GM12891 (cell line): ENCODE measurements at regions not wholly inside any gene's neighbourhood (a gene's known extent, or its start where the extent isn't known, plus 50 kb on each side); places are given as distances from the start of the nearest gene placed in this dataset.

Source experiments
- DNase-seq: peaks from one replicate; pipeline ENCODE4 v3.0.0; 2011; ENCODE audit warnings: low spot score; ENCODE audit not compliant: insufficient read length
- FAIRE-seq: peaks from 2 replicates; lab custom pipeline; 2011; peaks lifted over from hg19 to GRCh38; lab: Jason Lieb, UNC
- PAX5 ChIP-seq: IDR thresholded peaks from 2 replicates; pipeline ENCODE4 v1.6.1; 2011; ENCODE audit warnings: low read length, moderate library complexity, mild to moderate bottlenecking; ENCODE audit not compliant: insufficient read depth, severe bottlenecking
- POLR2A ChIP-seq: IDR thresholded peaks from 2 replicates; pipeline ENCODE4 v1.6.1; 2011; ENCODE audit warnings: low read depth, low read length, control low read depth
- POLR2AphosphoS5 ChIP-seq: IDR thresholded peaks from 2 replicates; pipeline ENCODE4 v1.6.1; 2011; ENCODE audit warnings: low read depth, low read length, control low read depth
- POU2F2 ChIP-seq: IDR thresholded peaks from 2 replicates; pipeline ENCODE4 v1.6.1; 2011; ENCODE audit warnings: low read depth, mild to moderate bottlenecking, control low read depth, low read length, moderate library complexity
- SPI1 ChIP-seq: IDR thresholded peaks from 2 replicates; pipeline ENCODE4 v1.6.1; 2011; ENCODE audit warnings: low read depth, low read length, control low read depth
- TAF1 ChIP-seq: IDR thresholded peaks from 2 replicates; pipeline ENCODE4 v1.6.1; 2011; ENCODE audit warnings: low read depth, low read length, control low read depth

DNA sequence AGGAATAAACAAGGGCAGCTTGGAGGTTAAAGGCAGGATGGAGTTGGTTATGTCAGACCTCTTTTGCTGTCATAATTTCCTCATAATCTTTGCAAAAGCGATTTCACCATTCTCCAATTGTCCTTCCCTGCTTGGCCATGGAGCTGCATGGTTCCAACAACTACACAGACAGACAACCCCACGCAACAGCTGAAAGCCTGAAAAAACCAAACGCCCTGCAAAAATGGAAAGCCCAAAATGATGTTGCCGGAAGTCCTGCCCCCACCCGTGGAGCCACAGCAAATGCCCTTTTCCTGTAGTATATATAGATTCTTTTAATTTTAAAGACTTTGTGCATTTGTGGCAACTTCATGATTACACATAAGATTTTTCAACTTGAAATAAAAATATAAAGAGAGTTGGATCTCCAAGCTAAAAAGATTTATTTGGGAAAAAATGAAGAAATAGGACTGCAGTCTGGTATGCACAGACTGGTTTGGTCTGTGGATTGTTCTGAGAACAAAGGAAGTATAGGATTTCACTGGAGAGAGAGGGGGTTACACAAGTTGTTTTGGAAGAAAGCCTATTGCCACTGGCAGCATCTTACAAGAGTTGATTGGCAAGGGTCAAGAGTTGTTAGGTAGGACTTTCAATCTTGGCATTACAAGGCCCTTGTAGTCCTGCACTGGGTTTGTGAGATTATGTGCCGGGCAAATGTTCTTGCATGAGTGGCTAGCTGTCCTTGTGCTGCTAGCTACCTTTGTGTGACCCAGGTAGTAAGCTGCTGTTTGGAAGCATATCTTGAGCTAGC is 190.0 kb downstream of the C6orf118 start:
- FAIRE-seq (no peak), DNase-seq (no peak)
- no peak for TF ChIP-seq POU2F2
- no peak for TF ChIP-seq TAF1
- no peak for TF ChIP-seq POLR2AphosphoS5
- TF ChIP-seq PAX5, result no peak
- TF ChIP-seq POLR2A, result no peak
- TF ChIP-seq SPI1, result no peak

DNA sequence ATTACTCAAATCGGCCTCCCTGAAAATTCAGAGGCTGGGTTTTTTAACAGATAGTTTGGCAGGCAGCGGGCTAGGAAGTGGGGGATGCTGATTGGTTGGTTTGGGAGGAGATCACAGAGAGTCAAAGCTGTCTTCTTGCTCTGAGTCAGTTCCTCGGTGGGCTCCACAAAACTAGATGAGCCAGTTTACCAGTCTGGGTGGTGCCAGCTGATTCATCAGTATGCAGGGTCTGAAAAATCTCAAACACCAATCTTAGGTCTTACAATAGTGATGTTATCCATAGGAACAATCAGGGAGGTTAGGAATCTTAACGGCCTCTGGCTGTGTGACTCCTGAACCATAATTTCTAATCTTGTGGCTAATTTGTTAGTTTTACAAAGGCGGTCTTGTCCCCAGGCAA is 190.7 kb downstream of the C6orf118 start:
- FAIRE-seq (no peak), DNase-seq (no peak)
- no peak for TF ChIP-seq PAX5
- no peak for TF ChIP-seq POLR2AphosphoS5
- no peak for TF ChIP-seq SPI1
- TF ChIP-seq POLR2A, result no peak
- no peak for TF ChIP-seq POU2F2
- no peak for TF ChIP-seq TAF1

DNA sequence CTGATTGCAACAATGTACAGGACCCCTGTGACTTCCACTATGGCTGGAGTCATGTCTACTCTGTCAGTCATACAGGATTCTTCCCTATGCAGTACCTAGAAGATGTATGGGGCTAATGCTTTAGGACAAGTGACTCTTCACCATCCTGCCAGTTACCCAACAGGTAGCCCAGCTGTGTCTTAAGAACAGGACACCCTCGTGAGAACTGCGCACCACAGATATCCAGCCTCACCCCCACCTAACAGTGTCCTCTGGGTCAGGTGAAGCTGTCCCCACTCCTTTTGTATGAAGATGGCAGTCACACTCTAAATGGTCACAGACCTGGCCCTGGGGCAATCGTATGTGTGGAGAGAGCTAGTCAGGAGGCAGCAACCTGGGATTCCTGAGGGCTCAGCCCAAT is 191.6 kb downstream of the C6orf118 start:
- DNase-seq (no peak), FAIRE-seq (no peak)
- TF ChIP-seq PAX5, result no peak
- TF ChIP-seq POLR2AphosphoS5, result no peak
- no peak for TF ChIP-seq TAF1
- no peak for TF ChIP-seq SPI1
- TF ChIP-seq POLR2A, result no peak
- no peak for TF ChIP-seq POU2F2

DNA sequence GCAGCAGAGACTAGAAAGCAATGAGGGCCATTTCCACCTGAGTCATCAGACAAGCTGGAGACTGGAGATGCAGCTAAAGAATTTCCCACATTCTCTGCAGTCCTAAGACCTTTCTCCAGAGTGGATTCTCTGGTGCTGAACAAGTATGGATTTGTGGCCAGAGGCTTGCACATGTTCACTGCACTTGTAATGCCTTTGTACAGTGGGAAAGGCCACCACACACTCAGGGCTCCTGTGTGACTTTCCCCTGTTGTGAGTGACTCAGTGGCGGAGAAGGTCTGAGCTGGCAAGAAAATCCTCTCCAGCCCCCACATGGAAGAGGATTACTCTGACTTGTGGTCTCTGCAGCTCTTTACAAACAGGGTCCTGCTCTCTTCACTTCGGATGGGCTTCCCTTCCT is 192.3 kb downstream of the C6orf118 start:
- DNase-seq (no peak), FAIRE-seq (no peak)
- TF ChIP-seq POLR2A, result no peak
- TF ChIP-seq PAX5, result no peak
- TF ChIP-seq SPI1, result no peak

DNA sequence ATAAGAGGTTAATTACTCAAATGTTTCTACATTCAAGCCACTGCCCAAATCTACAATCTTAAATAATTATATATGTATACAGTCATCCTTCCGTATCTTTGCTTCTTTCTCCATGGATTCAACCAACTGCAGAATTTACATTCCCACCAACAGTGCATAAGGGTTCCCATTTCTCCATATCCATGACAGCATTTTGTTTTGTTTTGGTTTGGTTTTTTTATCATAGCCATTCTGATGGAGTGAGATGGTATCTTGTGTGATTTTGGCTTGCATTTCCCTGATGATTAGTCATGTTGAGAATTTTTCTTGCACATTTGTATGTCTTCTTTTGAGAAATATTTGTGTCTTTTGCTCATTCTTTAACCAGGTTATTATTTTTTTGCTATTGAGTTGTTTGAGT is 198.5 kb downstream of the C6orf118 start:
- FAIRE-seq (no peak), DNase-seq (no peak)
- TF ChIP-seq POLR2AphosphoS5 (no peak), POLR2A (no peak), TAF1 (no peak), POU2F2 (no peak), PAX5 (no peak), SPI1 (no peak)

DNA sequence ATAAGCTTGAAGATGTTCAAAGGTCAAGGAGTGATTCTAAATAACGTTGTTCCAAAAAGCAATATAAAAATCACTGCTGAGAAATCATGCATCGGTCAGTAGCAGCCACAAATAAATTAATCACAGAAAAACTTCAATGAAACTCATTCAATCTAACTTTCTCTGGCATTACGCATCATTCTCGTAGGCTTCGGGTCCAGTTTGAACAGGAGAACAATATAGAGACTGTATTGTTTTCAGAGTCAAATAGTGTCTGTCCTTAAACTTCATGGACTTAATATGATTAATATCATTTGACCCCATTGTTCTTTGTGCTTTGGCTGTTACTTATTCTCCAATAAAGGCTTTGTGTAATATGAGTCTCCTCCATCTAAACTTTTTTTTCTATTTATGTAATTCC is 200.4 kb downstream of the C6orf118 start:
- FAIRE-seq (no peak), DNase-seq (no peak)
- no peak for TF ChIP-seq POLR2AphosphoS5
- no peak for TF ChIP-seq PAX5
- no peak for TF ChIP-seq POU2F2
- no peak for TF ChIP-seq SPI1
- TF ChIP-seq TAF1, result no peak
- TF ChIP-seq POLR2A, result no peak

DNA sequence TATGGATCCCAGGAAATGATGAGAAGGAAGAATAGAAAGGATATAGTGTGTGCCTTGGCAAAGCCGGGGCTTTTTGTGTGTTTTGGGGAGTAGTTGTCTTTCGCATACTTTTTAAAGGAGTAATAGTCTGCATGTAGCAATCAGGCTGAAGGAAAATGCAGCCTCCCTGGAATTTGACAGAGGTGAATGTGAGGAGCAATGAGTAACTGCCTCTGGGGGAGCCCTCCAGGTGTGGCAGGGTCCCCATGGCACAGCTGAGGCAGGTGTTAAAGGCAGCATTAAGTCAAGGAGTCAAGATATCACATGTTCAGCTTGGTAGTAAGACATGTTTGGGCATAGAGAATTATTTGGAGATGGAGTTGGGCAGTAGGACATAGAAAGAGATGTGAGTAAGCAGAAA is 203.1 kb downstream of the C6orf118 start:
- TF ChIP-seq POLR2A (no peak), POU2F2 (no peak), TAF1 (no peak), POLR2AphosphoS5 (no peak), PAX5 (no peak)
- DNase-seq, result no peak
- no peak for FAIRE-seq

DNA sequence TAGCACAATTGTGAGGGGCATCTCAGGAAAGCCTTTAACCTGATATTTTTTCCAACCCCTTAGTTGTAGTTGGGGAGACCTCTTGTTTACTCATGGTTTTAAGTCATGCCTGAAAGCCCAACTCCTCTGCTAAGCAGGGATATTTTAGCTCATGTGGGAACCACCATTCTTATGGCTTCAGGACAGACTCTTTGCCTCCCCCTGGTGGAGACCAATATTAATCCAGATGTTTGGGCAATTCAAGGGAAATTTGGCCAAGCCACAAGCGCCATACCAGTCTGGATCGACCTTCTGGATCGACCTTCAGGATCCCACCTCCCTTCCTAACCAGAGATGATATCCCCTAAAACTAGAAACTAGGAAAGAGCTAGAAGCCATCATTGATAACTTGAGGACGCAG is 211.2 kb downstream of the C6orf118 start:
- no peak for FAIRE-seq

DNA sequence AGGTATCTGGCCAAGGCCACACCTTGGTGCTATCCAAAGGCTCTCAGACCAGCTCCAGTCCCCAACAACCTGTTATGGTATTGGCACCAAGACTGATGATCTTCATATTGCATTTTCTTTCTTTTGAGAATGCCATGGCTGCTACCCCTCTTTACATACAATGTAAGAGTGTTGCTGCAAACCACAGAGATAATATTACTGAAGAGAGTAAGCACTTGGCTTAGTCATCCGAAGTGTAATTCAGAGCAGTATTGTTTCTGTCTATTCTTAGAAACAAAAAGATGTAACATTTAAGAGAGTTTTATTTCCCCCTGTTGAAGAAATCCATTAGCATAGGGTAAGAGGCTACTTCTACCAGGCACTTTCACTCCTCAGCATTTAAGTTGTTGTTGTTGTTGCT is 212.5 kb downstream of the C6orf118 start:
- FAIRE-seq, result no peak
- no peak for DNase-seq

More for the DNA sequence above, 211.2 kb downstream of the C6orf118 start:
- TF ChIP-seq SPI1 (no peak), POLR2AphosphoS5 (no peak), TAF1 (no peak), PAX5 (no peak), POLR2A (no peak), POU2F2 (no peak)
- no peak for DNase-seq

More for the DNA sequence above, 212.5 kb downstream of the C6orf118 start:
- TF ChIP-seq POU2F2, result no peak
- TF ChIP-seq PAX5, result no peak
- no peak for TF ChIP-seq TAF1
- TF ChIP-seq POLR2AphosphoS5, result no peak
- TF ChIP-seq POLR2A, result no peak
- no peak for TF ChIP-seq SPI1
